ENCODE measurements at regions not wholly inside any gene's neighbourhood (a gene's known extent, or its start where the extent isn't known, plus 50 kb on each side); places are given as distances from the start of the nearest gene placed in this dataset.

DNA sequence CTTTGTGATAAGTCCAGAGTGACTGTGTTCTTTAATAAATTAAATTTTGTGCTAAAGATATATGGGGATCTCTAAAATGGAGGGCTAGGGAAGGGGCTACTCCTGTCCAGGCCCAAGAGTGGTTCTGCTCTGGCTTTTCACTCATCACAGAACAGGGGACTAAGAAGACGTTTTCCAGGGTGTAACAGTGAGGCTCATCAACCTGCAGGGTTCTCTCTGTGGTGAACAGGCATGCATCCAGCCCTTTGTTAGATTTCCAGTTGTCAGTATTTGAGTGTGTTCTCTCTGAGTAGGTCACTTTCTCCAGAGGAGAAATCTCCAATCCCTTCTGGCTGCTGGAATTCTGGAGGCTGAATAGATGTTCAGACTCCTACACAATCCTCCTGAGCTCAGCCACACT lies 408.9 kb downstream of the PLCL1 start:
- TF ChIP-seq, protein P1, sequence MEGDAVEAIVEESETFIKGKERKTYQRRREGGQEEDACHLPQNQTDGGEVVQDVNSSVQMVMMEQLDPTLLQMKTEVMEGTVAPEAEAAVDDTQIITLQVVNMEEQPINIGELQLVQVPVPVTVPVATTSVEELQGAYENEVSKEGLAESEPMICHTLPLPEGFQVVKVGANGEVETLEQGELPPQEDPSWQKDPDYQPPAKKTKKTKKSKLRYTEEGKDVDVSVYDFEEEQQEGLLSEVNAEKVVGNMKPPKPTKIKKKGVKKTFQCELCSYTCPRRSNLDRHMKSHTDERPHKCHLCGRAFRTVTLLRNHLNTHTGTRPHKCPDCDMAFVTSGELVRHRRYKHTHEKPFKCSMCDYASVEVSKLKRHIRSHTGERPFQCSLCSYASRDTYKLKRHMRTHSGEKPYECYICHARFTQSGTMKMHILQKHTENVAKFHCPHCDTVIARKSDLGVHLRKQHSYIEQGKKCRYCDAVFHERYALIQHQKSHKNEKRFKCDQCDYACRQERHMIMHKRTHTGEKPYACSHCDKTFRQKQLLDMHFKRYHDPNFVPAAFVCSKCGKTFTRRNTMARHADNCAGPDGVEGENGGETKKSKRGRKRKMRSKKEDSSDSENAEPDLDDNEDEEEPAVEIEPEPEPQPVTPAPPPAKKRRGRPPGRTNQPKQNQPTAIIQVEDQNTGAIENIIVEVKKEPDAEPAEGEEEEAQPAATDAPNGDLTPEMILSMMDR (IDR thresholded peaks at IDR 0.05; ENCODE audit: borderline replicate concordance, control extremely low read depth, extremely low read depth, insufficient read depth, missing control alignments): no peak
- in situ Hi-C loops (cut with MboI; ENCODE audit: low sequenced_read_pairs, unreplicated experiment): no loop called here
- DNase-seq (ENCODE audit: low spot score): no peak

DNA sequence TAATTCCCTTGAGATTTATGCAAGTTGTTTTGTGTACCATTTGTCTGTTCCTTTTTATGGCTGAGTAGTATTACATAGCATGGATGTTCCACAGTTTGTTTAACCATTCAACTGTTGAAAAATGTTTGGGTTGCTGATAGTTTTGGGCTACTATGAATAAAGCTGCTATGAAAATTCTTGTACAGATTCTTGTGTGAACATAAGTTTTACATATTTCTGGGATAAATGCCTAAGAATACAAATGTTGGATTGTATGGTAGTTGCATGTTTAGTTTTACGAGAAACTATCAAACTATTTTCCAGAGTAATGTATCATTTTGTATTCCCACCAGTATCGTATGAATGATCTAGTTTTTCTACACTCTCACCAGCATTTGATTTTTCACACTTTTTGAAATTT lies 407.3 kb downstream of the PLCL1 start:
- TF ChIP-seq, protein P1 (IDR thresholded peaks at IDR 0.05; ENCODE audit: borderline replicate concordance, control extremely low read depth, extremely low read depth, insufficient read depth, missing control alignments): no peak
- in situ Hi-C loops (cut with MboI; ENCODE audit: low sequenced_read_pairs, unreplicated experiment): no loop called here
- DNase-seq (ENCODE audit: low spot score): no peak

DNA sequence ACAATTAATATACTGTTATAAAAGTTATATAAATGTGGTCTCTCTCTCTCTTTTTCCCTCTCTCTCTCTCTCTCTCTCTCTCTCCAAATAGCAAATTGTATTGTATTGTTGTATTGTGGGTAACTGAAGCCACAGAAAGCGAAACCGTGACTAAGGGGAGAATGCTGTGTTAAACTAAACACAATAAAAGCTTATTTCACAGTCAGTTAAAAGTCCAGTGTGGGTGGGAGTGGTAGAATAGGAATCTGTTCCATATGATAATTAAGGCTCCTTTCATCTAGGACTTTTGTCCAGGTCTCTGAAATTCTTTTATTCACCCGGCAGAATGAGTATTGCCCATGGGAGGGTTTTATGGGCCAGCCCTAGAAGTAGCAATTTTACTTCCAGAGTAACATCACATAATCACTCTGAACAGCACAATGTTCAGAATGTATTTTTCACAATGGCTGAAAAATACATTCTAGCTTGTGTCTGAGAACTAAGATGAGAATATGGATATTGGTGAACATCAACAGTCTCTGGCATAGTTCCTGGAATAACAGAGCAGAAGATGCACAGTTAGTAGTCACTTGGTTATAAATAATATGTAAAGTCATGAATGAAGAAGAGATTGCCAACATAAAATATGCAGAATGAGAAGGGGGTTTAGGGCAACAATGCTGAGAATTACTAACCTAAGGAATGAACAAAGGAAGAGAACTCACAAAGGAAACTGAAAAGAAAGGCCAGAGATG lies 399.1 kb downstream of the PLCL1 start:
- TF ChIP-seq, protein P1 (IDR thresholded peaks at IDR 0.05; ENCODE audit: borderline replicate concordance, control extremely low read depth, extremely low read depth, insufficient read depth, missing control alignments): no peak
- in situ Hi-C loops (cut with MboI; ENCODE audit: low sequenced_read_pairs, unreplicated experiment): no loop called here
- no peak for DNase-seq (ENCODE audit: low spot score)
